Choroid plexus epithelial cell (primary cell): ENCODE measurements at regions not wholly inside any gene's neighbourhood (a gene's known extent, or its start where the extent isn't known, plus 50 kb on each side); places are given as distances from the start of the nearest gene placed in this dataset.

Source experiments
- DNase-seq: peaks from one replicate; pipeline ENCODE4 v3.0.0-alpha.2; 2010; ENCODE audit warnings: low read depth
- H3K4me3 ChIP-seq: 2 replicates; pipeline ENCODE4 v1.5.1; 2011; ENCODE audit warnings: low read depth, mild to moderate bottlenecking, control low read depth, low read length, moderate library complexity
- TF ChIP-seq, protein P1 (sequence below): conservative IDR thresholded peaks from 2 replicates; pipeline ENCODE4 v1.5.1; 2011; ENCODE audit warnings: low read depth, mild to moderate bottlenecking, control low read depth, inconsistent platforms, low read length, moderate library complexity

GRCh38 chrX:21153503-21153902 is 220.7 kb upstream of the CNKSR2 start:
- H3K4me3 ChIP-seq = no peak overlapping the region
- TF ChIP-seq, protein P1, sequence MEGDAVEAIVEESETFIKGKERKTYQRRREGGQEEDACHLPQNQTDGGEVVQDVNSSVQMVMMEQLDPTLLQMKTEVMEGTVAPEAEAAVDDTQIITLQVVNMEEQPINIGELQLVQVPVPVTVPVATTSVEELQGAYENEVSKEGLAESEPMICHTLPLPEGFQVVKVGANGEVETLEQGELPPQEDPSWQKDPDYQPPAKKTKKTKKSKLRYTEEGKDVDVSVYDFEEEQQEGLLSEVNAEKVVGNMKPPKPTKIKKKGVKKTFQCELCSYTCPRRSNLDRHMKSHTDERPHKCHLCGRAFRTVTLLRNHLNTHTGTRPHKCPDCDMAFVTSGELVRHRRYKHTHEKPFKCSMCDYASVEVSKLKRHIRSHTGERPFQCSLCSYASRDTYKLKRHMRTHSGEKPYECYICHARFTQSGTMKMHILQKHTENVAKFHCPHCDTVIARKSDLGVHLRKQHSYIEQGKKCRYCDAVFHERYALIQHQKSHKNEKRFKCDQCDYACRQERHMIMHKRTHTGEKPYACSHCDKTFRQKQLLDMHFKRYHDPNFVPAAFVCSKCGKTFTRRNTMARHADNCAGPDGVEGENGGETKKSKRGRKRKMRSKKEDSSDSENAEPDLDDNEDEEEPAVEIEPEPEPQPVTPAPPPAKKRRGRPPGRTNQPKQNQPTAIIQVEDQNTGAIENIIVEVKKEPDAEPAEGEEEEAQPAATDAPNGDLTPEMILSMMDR = no peak
- peak; percentile 1 for DNase-seq

GRCh38 chrX:21155916-21156315 is 218.3 kb upstream of the CNKSR2 start:
- DNase-seq = no peak

DNA sequence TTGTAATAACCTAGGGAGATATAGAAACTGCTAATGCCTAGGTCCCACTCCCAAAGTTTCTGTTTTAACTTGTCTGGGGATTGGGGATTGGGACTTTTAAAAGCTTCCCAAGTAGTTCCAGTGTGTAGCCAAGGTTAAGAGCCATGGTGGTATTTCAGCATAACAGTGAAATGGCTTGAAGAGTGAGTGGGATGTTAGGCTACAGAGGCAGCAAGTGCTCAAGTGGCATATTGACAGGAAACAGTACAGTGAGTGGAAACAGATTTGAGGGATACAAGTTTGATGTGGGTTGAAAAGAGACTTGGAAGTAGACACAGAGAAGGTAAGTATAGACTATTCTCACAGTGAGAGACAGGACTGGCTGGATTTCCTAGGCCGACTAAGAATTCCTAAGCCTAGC is 217.6 kb upstream of the CNKSR2 start:
- no peak overlapping the region for H3K4me3 ChIP-seq
- TF ChIP-seq, protein P1 = no peak
- DNase-seq = no peak

More at GRCh38 chrX:21155916-21156315, 218.3 kb upstream of the CNKSR2 start:
- TF ChIP-seq, protein P1 = no peak
- no peak overlapping the region for H3K4me3 ChIP-seq

DNA sequence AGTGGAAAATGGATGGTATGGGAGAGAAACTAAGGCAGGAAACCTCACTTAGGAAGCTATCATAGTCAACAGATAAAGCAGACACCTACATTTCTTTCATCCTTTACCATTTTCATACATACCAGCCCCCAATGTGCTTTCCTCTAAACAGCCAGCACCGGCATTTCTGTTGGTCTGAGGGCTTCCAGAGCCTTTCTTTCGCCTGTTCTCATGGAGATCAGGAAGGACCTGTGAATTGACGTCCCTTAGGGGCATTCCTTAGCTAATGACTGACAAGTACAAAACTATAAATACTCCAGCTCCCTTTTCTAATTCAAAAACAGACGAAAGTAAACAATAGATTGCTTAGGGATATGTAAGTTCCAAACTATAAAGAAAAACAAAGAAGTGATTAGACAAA is 215.5 kb upstream of the CNKSR2 start:
- TF ChIP-seq, protein P1 = no peak
- no peak overlapping the region for H3K4me3 ChIP-seq
- no peak for DNase-seq

DNA sequence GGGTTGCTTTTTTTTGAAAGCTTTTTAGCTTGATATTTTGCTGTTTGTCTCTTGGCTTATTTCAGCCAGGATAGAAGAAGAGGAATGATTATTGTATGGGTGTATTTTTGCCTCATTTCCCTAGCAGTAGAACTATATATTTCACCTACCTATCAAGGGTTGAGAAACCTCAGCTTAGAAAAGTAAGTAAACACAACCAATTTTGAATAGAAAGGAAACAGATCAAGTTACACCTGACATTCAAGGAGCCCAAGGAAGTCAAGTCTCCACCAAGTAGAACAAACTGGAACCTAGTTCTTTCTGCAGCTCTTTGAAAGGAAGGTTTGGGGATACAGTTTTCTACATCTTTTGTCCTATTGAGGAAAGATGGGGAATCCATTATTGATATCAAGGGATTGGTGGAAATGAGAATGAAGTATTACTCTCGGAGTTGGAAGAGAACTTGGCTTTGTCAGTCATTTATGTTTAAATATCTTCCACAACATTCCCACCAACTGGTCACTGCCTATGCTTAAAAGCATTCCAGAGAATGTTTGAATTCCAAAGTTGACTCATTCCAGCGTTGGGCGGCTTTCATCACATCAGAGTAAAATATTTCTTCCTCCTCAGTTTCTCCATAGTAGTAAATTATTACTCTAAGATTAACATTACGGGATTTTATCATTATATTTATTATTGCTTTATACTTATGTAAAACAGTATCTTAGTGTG is 207.8 kb upstream of the CNKSR2 start:
- H3K4me3 ChIP-seq = no peak overlapping the region
- DNase-seq = peak; percentile 7
- TF ChIP-seq, protein P1 = no peak

GRCh38 chrX:21167011-21167410 is 207.2 kb upstream of the CNKSR2 start:
- TF ChIP-seq, protein P1 = no peak
- no peak overlapping the region for H3K4me3 ChIP-seq
- no peak for DNase-seq

- TF ChIP-seq, protein P1 = no peak
- H3K4me3 ChIP-seq = no peak overlapping the region
- no peak for DNase-seq
Observed at GRCh38 chrX:21167494-21167893, 206.7 kb upstream of the CNKSR2 start.
